GM12891 (cell line): ENCODE measurements at regions not wholly inside any gene's neighbourhood (a gene's known extent, or its start where the extent isn't known, plus 50 kb on each side); places are given as distances from the start of the nearest gene placed in this dataset.

ENCODE experiments used
- POLR2A ChIP-seq: IDR thresholded peaks from 2 replicates; pipeline ENCODE4 v1.6.1; 2011; ENCODE audit warnings: low read depth, low read length, control low read depth
- POLR2AphosphoS5 ChIP-seq: IDR thresholded peaks from 2 replicates; pipeline ENCODE4 v1.6.1; 2011; ENCODE audit warnings: low read depth, low read length, control low read depth
- SPI1 ChIP-seq: IDR thresholded peaks from 2 replicates; pipeline ENCODE4 v1.6.1; 2011; ENCODE audit warnings: low read depth, low read length, control low read depth

- TF ChIP-seq POLR2A (no peak), POLR2AphosphoS5 (no peak), SPI1 (0 out of 2 replicates have a peak, but pooled peaks have one; percentile 7)
These were observed 448.3 kb downstream of the PCNX1 start for GRCh38 chr14:71355324-71356201.
